Astrocyte (in vitro differentiated cells and primary cell): ENCODE measurements at regions not wholly inside any gene's neighbourhood (a gene's known extent, or its start where the extent isn't known, plus 50 kb on each side); places are given as distances from the start of the nearest gene placed in this dataset.

ENCODE experiments used
- EZH2 ChIP-seq: IDR thresholded peaks from 2 replicates; pipeline ENCODE4 v1.6.1; 2012; ENCODE audit warnings: mild to moderate bottlenecking, low read length, inconsistent platforms; ENCODE audit not compliant: insufficient read depth
- TF ChIP-seq, protein P1 (sequence below): IDR thresholded peaks from 2 replicates; pipeline ENCODE4 v1.5.1; 2011; ENCODE audit warnings: low read depth, mild to moderate bottlenecking, inconsistent platforms, low read length, moderate library complexity; ENCODE audit not compliant: insufficient read depth

DNA sequence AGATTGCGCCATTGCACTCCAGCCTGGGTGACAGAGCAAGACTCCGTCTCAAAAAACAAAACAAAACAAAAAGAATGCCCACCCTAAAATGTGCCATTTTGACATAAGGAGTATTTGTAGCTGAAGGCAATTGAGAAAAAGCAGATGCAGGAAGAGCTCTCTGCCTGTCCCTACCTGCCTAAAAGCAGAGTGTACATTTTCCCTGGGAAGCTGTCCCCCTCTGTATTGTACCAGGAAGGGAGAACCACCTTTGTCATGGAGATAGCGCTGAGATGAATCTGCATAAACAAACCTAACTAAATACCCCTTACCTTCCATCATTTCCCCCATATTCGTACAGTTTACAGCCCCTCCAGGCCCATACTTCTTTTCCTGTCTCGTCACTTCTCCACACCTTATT is 94.4 kb upstream of the SLC45A1 start:
- TF ChIP-seq, protein P1, sequence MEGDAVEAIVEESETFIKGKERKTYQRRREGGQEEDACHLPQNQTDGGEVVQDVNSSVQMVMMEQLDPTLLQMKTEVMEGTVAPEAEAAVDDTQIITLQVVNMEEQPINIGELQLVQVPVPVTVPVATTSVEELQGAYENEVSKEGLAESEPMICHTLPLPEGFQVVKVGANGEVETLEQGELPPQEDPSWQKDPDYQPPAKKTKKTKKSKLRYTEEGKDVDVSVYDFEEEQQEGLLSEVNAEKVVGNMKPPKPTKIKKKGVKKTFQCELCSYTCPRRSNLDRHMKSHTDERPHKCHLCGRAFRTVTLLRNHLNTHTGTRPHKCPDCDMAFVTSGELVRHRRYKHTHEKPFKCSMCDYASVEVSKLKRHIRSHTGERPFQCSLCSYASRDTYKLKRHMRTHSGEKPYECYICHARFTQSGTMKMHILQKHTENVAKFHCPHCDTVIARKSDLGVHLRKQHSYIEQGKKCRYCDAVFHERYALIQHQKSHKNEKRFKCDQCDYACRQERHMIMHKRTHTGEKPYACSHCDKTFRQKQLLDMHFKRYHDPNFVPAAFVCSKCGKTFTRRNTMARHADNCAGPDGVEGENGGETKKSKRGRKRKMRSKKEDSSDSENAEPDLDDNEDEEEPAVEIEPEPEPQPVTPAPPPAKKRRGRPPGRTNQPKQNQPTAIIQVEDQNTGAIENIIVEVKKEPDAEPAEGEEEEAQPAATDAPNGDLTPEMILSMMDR: no peak
- no peak for TF ChIP-seq EZH2
